Endodermal cell (in vitro differentiated cells): ENCODE measurements at regions not wholly inside any gene's neighbourhood (a gene's known extent, or its start where the extent isn't known, plus 50 kb on each side); places are given as distances from the start of the nearest gene placed in this dataset.

Experiments used
- DNase-seq: peaks from one replicate; pipeline ENCODE4 v3.0.0-alpha.2; 2017
- H3K27ac ChIP-seq: 2 replicates; pipeline ENCODE4 v1.5.1; 2013; ENCODE audit warnings: mild to moderate bottlenecking, low read depth, low read length, moderate library complexity
- H3K27me3 ChIP-seq: 2 replicates; pipeline ENCODE4 v1.6.1; 2013; ENCODE audit warnings: mild to moderate bottlenecking, low read length, moderate library complexity; ENCODE audit not compliant: insufficient read depth, control insufficient read depth, poor library complexity, severe bottlenecking
- H3K36me3 ChIP-seq: 2 replicates; pipeline ENCODE4 v1.7.0; 2013; ENCODE audit warnings: mild to moderate bottlenecking, low read length, moderate library complexity; ENCODE audit not compliant: control insufficient read depth, insufficient read depth
- H3K4me1 ChIP-seq: one replicate; pipeline ENCODE4 v1.7.0; 2013; ENCODE audit warnings: low read length; ENCODE audit not compliant: control insufficient read depth, insufficient read depth
- H3K4me3 ChIP-seq: 2 replicates; pipeline ENCODE4 v1.5.1; 2013; ENCODE audit warnings: mild to moderate bottlenecking, low read length, moderate library complexity
- H3K9ac ChIP-seq: 2 replicates; pipeline ENCODE4 v1.6.1; 2013; ENCODE audit warnings: mild to moderate bottlenecking, low read length, moderate library complexity; ENCODE audit not compliant: poor library complexity, severe bottlenecking; ENCODE audit errors: extremely low read depth
- H3K9me3 ChIP-seq: 2 replicates; pipeline ENCODE4 v1.6.1; 2013; ENCODE audit warnings: mild to moderate bottlenecking, low read length, moderate library complexity; ENCODE audit not compliant: control insufficient read depth
- H3K27ac Mint-ChIP-seq: 2 replicates; pipeline ENCODE4 v1.8.0; 2020; ENCODE audit warnings: mixed read lengths
- H3K27me3 Mint-ChIP-seq: 2 replicates; pipeline ENCODE4 v1.8.0; 2021; ENCODE audit warnings: mild to moderate bottlenecking, mixed read lengths; ENCODE audit not compliant: insufficient read depth
- H3K36me3 Mint-ChIP-seq: 2 replicates; pipeline ENCODE4 v1.8.0; 2020; ENCODE audit warnings: low read depth, mixed read lengths
- H3K4me1 Mint-ChIP-seq: 2 replicates; pipeline ENCODE4 v1.8.0; 2020; ENCODE audit warnings: mixed read lengths
- H3K4me3 Mint-ChIP-seq: 2 replicates; pipeline ENCODE4 v1.8.0; 2020; ENCODE audit warnings: mild to moderate bottlenecking, moderate library complexity, mixed read lengths
- H3K9me3 Mint-ChIP-seq: 2 replicates; pipeline ENCODE4 v1.8.0; 2020; ENCODE audit warnings: mild to moderate bottlenecking, mixed read lengths
- WGBS, 2 experiments: methylation state at CpG; one replicate each; pipeline versions ENCODE4 v1.1.5 to v1.1.7; 2013; ENCODE audit warnings: missing lambda C conversion rate in 2 of 2, mixed read lengths in 1 of 2; ENCODE audit not compliant: insufficient coverage in 1 of 2, insufficient read length in 1 of 2; 5-methylcytosine and 5-hydroxymethylcytosine counted together
- TF ChIP-seq, protein P1 (sequence below): fragments of 200-600 bp; sonication (generic); conservative IDR thresholded peaks from 2 replicates; pipeline ENCODE4 v1.5.0; 2021; ENCODE audit warnings: antibody characterized with exemption, mild to moderate bottlenecking

DNA sequence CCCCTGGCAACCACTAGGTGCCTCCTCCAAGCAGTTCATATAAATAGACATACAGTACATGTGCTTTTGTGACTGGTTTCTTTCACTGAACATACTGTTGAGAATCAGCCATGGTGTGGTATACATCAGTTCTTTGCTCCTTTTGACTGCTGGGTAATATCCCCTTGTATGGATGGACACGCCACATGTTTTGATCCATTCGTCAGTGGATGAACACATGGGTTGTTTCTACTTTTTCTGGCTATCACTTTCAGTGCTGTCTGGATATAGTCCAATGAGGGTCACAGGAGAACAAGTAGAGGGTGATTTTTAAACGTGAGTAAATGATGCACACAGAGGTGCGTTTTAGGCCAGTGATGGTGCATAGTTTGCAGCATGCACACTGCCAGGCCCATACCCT is 183.9 kb downstream of the FOXA2 start:
- H3K27ac ChIP-seq: no peak overlapping the region

DNA sequence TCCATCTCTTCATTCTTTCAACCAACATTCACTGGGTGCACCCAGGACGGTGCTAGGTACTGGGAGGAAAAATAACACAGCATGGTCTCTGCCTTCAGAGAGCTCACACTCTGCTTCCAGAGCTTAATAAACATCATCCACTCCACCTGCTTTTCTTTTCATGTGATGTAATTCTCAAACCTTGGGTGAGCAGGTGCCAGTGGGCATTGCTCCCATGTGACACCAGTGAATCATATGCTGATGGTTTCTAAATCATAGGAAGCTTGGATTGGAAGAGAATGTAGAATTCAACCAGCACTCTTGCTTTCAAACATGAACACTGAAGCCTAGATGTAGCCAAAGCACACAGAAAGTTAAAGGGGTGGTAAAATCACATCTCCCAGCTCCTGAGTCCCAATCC is 189.8 kb downstream of the FOXA2 start:
- no peak overlapping the region for H3K4me3 Mint-ChIP-seq
- Histone ChIP-seq H3K4me3 (no peak overlapping the region), H3K27ac (no peak overlapping the region), H3K36me3 (no peaks in the 10 kb centered on the region), H3K27me3 (no peaks in the 10 kb centered on the region), H3K4me1 (peaks cover 5% of the 10 kb centered on the region), H3K9ac (no peak overlapping the region), H3K9me3 (no peaks in the 10 kb centered on the region)
- H3K27ac Mint-ChIP-seq: no peak overlapping the region
- TF ChIP-seq, protein P1, sequence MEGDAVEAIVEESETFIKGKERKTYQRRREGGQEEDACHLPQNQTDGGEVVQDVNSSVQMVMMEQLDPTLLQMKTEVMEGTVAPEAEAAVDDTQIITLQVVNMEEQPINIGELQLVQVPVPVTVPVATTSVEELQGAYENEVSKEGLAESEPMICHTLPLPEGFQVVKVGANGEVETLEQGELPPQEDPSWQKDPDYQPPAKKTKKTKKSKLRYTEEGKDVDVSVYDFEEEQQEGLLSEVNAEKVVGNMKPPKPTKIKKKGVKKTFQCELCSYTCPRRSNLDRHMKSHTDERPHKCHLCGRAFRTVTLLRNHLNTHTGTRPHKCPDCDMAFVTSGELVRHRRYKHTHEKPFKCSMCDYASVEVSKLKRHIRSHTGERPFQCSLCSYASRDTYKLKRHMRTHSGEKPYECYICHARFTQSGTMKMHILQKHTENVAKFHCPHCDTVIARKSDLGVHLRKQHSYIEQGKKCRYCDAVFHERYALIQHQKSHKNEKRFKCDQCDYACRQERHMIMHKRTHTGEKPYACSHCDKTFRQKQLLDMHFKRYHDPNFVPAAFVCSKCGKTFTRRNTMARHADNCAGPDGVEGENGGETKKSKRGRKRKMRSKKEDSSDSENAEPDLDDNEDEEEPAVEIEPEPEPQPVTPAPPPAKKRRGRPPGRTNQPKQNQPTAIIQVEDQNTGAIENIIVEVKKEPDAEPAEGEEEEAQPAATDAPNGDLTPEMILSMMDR: no peak
- no peak for DNase-seq
- H3K9me3 Mint-ChIP-seq: no peaks in the 10 kb centered on the region
- no peaks in the 10 kb centered on the region for H3K36me3 Mint-ChIP-seq
- 75 to 92% methylated on average over 1 of the region's 1 CpG for WGBS, 2 experiments
- H3K4me1 Mint-ChIP-seq: peaks cover 30% of the 10 kb centered on the region
- H3K27me3 Mint-ChIP-seq: peaks cover 2% of the 10 kb centered on the region

More for the DNA sequence above, 183.9 kb downstream of the FOXA2 start:
- Histone ChIP-seq H3K27me3 (no peaks in the 10 kb centered on the region), H3K9me3 (no peaks in the 10 kb centered on the region), H3K4me3 (no peak overlapping the region), H3K4me1 (peaks cover 13% of the 10 kb centered on the region), H3K9ac (no peak overlapping the region), H3K36me3 (no peaks in the 10 kb centered on the region)
- no peaks in the 10 kb centered on the region for H3K36me3 Mint-ChIP-seq
- TF ChIP-seq, protein P1: no peak
- H3K27ac Mint-ChIP-seq: no peak overlapping the region
- H3K9me3 Mint-ChIP-seq: no peaks in the 10 kb centered on the region
- DNase-seq: no peak
- no peak overlapping the region for H3K4me3 Mint-ChIP-seq
- 94 to 100% methylated on average over 3 to 4 of the region's 4 CpGs for WGBS, 2 experiments
- H3K4me1 Mint-ChIP-seq: peaks cover 37% of the 10 kb centered on the region
- peaks cover 2% of the 10 kb centered on the region for H3K27me3 Mint-ChIP-seq

DNA sequence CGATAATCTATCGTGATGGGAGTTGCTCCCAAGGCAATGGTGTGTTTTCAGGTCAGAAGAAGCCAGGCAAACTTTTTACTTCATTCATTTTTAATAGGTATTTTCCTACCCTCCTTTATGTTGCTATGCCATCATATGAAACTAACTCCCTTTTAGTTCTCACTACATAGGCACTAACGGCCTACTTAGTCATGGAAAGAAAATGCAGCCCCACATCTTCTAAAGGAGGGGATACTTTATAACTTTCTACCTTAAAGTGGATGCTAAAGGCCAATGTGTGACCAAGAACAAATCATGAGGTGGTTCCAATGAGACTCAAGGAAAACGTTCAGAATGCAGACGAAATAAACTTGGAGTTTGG is 193.8 kb downstream of the FOXA2 start:
- Mint-ChIP-seq H3K4me3 (no peak overlapping the region), H3K9me3 (no peaks in the 10 kb centered on the region), H3K27ac (peak overlapping the region; percentile 4), H3K4me1 (peaks cover 35% of the 10 kb centered on the region), H3K27me3 (peaks cover 1% of the 10 kb centered on the region), H3K36me3 (no peaks in the 10 kb centered on the region)
- Histone ChIP-seq H3K4me1 (peaks cover 5% of the 10 kb centered on the region), H3K4me3 (no peak overlapping the region), H3K9ac (no peak overlapping the region), H3K27ac (no peak overlapping the region), H3K27me3 (no peaks in the 10 kb centered on the region), H3K9me3 (no peaks in the 10 kb centered on the region), H3K36me3 (no peaks in the 10 kb centered on the region)
- DNase-seq: no peak
- WGBS, 2 experiments: 71 to 73% methylated on average over 2 to 5 of the region's 5 CpGs
- TF ChIP-seq, protein P1: no peak
